Activated T-helper 1 cell treated with anti-CD3 and anti-CD28 coated beads, Interleukin-12 subunit alpha, Interleukin-12 subunit beta, Interleukin-2, Interleukin-4 antibody, amounts not matched to agents 30 ng/mL and 10 ng/mL and 1 ng/mL, durations not matched to agents 14 hours and 24 hours and 36 hours (primary cell): ENCODE measurements at regions not wholly inside any gene's neighbourhood (a gene's known extent, or its start where the extent isn't known, plus 50 kb on each side); places are given as distances from the start of the nearest gene placed in this dataset.
A peak's percentile ranks its signal among the peaks of the same experiment; 100 is the strongest.
"Not testable (repeated sequence)": the region's sequence is repeated elsewhere in the genome, so short reads cannot be mapped to it uniquely, and the experiment has no call there.

Source experiments
- DNase-seq: peaks from one replicate; pipeline ENCODE4 v3.0.0; 2021; ENCODE audit warnings: low spot score
- H3K27ac Mint-ChIP-seq: one replicate; pipeline ENCODE4 v1.8.0; 2021; ENCODE audit warnings: mild to moderate bottlenecking, mixed read lengths
- H3K27me3 Mint-ChIP-seq: one replicate; pipeline ENCODE4 v1.8.0; 2022; ENCODE audit warnings: mild to moderate bottlenecking, moderate library complexity, mixed read lengths; ENCODE audit not compliant: insufficient read depth
- H3K36me3 Mint-ChIP-seq: one replicate; pipeline ENCODE4 v1.8.0; 2021; ENCODE audit warnings: low read depth, mixed read lengths
- H3K4me1 Mint-ChIP-seq: one replicate; pipeline ENCODE4 v1.8.0; 2021; ENCODE audit warnings: low read depth, mixed read lengths
- H3K4me3 Mint-ChIP-seq: one replicate; pipeline ENCODE4 v1.8.0; 2021; ENCODE audit warnings: mild to moderate bottlenecking, moderate library complexity, mixed read lengths
- H3K9me3 Mint-ChIP-seq: one replicate; pipeline ENCODE4 v1.8.0; 2021; ENCODE audit warnings: mixed read lengths
- intact Hi-C: fragments of 100-400 bp; cut with micrococcal nuclease; formaldehyde crosslinking; loops from one replicate; pipeline ENCODE4 v1.15.1; 2024

- H3K27me3 Mint-ChIP-seq, result peaks cover 26% of the 10 kb centered on the region
- peaks cover under 1% of the 10 kb centered on the region for H3K9me3 Mint-ChIP-seq
- no peaks in the 10 kb centered on the region for H3K36me3 Mint-ChIP-seq
- intact Hi-C loops, result no loop called here
- peaks cover 7% of the 10 kb centered on the region for H3K4me1 Mint-ChIP-seq
- H3K27ac Mint-ChIP-seq, result no peak overlapping the region
- DNase-seq, result peak; percentile 40
- no peak overlapping the region for H3K4me3 Mint-ChIP-seq
These were observed 69.4 kb upstream of the EVL start for GRCh38 chr14:99995700-99996356.

DNA sequence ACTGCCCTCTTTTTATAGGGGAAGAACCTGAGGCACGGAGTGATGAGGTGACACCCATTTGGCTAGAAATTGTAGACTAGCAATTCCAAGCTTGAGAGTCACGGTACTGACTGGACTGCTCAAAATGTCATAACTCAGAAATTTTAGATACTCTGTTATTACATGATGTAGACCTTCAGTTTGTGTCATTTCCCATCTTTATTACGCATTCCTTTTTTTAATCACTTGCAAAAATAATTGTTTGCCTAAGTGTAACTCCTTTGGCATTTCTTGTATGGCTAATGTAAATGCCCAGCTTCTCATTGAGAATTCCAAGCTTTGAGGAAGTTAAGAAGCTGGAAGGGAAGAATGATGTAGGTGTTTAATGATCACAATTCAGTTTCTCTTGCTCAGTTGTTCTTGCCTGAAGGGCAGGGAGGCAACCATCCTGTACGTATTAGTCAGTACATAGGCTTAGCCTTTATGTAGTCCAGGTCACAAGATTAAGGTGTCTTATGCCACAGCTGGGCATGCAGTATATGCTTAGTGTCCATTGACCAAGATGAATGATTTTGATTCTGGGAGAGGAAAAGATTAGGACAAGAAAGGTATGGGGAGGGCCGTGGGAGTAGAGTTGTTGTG, 68.2 kb upstream of the EVL start:
- Mint-ChIP-seq H3K27ac (no peak overlapping the region), H3K9me3 (peaks cover 6% of the 10 kb centered on the region), H3K36me3 (no peaks in the 10 kb centered on the region), H3K4me3 (no peak overlapping the region), H3K4me1 (peaks cover 7% of the 10 kb centered on the region), H3K27me3 (peaks cover 20% of the 10 kb centered on the region)
- DNase-seq, result no peak
- intact Hi-C loops, result no loop called here

- H3K4me3 Mint-ChIP-seq, H3K36me3 Mint-ChIP-seq, intact Hi-C loops, DNase-seq, H3K27me3 Mint-ChIP-seq, H3K4me1 Mint-ChIP-seq, H3K27ac Mint-ChIP-seq: not testable (repeated sequence)
- H3K9me3 Mint-ChIP-seq, result peaks cover 16% of the 10 kb centered on the region
These were observed 64.8 kb upstream of the EVL start for GRCh38 chr14:100000398-100000797.

DNA sequence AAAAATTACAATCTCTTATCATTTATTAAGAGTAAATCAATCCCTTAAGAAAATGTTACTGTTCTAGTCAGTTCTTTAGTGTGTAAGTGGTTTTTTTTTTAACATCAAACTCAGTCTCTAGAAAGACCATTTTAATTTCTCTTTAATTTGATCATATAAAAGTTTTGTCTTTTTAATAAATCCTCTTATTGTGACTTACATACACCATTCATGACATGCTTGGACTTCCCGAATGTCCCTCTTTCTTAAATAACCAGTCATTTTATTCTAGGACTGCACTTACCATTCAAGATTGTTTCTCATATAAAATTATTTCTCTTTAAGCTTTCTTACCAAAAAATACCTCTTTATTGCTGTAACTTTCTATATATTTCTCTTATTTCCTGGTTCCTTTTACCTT, 60.8 kb upstream of the EVL start:
- Mint-ChIP-seq H3K36me3 (peaks cover 6% of the 10 kb centered on the region), H3K27me3 (peaks cover 4% of the 10 kb centered on the region), H3K4me1 (no peaks in the 10 kb centered on the region), H3K27ac (no peak overlapping the region), H3K9me3 (peaks cover 19% of the 10 kb centered on the region), H3K4me3 (no peak overlapping the region)
- intact Hi-C loops, result no loop called here
- DNase-seq, result no peak

- DNase-seq, result no peak
- peaks cover 13% of the 10 kb centered on the region for H3K9me3 Mint-ChIP-seq
- peaks cover 8% of the 10 kb centered on the region for H3K27me3 Mint-ChIP-seq
- intact Hi-C loops, result no loop called here
- peaks cover 2% of the 10 kb centered on the region for H3K4me1 Mint-ChIP-seq
- no peak overlapping the region for H3K4me3 Mint-ChIP-seq
- peaks cover 7% of the 10 kb centered on the region for H3K36me3 Mint-ChIP-seq
- H3K27ac Mint-ChIP-seq, result no peak overlapping the region
These were observed 58.0 kb upstream of the EVL start for GRCh38 chr14:100007254-100007653.

- H3K4me1 Mint-ChIP-seq, H3K36me3 Mint-ChIP-seq, DNase-seq, H3K4me3 Mint-ChIP-seq, H3K27me3 Mint-ChIP-seq, intact Hi-C loops, H3K27ac Mint-ChIP-seq, H3K9me3 Mint-ChIP-seq: not testable (repeated sequence)
These were observed 55.4 kb upstream of the EVL start for GRCh38 chr14:100009802-100010201.

- Mint-ChIP-seq H3K9me3 (peaks cover under 1% of the 10 kb centered on the region), H3K4me3 (no peak overlapping the region), H3K36me3 (peaks cover 3% of the 10 kb centered on the region), H3K27ac (no peak overlapping the region), H3K4me1 (peaks cover 9% of the 10 kb centered on the region), H3K27me3 (peaks cover 8% of the 10 kb centered on the region)
- intact Hi-C loops, result no loop called here
- no peak for DNase-seq
These were observed 54.5 kb upstream of the EVL start for GRCh38 chr14:100010679-100011078.

DNA sequence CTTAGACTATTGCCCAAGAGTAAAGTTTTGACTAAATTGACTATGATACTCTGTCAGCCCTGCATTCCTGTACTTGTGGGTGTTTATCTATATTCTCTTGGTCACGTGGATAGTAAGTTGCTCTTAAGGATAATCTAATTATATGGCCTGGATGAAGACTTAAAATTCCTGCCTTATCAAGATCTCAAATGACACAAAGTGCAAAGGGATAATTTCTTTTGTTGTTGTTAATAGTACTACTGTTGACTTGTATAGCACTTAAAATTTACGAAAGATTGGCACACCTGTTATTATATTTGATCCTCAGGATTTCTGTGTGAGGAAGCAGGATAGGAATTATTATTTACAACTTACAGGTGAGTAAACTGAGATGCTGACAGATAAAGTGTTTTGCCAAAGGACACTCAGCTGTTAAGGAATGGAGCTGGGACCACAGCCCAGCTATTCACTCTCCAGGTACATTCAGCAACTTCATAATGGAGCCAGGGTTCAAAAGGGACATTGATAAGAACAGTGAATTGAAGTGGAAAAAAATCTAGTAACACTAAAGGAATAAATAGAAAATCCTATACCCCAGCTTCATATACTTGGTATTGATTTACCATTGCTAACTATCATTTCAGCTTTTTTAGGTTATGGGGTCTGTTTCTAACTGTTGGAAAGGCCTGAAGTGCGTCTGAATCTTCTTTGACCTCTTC, 53.4 kb upstream of the EVL start:
- H3K9me3 Mint-ChIP-seq, result no peaks in the 10 kb centered on the region
- peaks cover 9% of the 10 kb centered on the region for H3K4me1 Mint-ChIP-seq
- H3K36me3 Mint-ChIP-seq, result peaks cover 3% of the 10 kb centered on the region
- no peak overlapping the region for H3K4me3 Mint-ChIP-seq
- intact Hi-C loops, result no loop called here
- no peak overlapping the region for H3K27ac Mint-ChIP-seq
- DNase-seq, result no peak
- peaks cover 8% of the 10 kb centered on the region for H3K27me3 Mint-ChIP-seq

DNA sequence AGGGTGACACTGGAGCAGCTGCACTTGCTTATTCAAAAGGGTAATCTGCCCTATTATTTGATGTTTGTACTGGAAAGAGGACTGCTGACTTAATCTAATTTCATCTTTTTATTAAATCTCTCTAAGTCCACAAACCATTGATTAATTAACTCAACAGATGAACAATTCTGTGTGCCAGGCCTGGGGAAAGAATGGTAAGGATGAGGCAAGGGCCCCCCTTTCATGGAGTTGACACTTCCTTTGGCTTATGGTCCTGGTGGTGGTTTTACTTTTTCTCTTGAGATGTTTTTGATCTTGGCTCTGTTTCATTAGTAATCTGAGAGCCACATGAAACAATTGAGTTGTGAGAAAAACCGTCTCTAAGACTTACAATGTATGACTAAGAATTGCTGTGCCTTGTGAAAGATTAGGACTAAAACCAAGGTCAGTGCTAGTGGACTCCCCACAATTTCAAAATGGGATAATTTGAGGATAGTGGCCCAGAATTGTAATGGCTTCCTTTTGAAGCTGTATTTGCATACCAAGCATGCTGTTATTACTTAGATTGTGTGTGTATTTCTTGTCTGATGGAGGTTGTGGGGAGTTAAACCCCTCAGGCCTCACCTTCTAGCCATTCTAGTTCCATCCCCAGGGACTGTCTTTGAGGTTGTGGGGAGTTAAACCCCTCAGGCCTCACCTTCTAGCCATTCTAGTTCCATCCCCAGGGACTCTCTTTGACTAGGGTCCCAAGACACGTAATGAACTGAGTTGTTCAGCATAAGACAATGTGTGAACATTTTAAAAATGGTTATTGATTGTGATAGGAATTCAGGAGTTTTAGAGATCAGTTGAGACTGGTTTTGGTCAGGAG, 52.5 kb upstream of the EVL start:
- Mint-ChIP-seq H3K27ac (no peak overlapping the region), H3K4me3 (no peak overlapping the region), H3K36me3 (peaks cover 3% of the 10 kb centered on the region), H3K9me3 (no peaks in the 10 kb centered on the region), H3K27me3 (peaks cover 8% of the 10 kb centered on the region), H3K4me1 (peaks cover 9% of the 10 kb centered on the region)
- DNase-seq, result no peak
- intact Hi-C loops, result no loop called here

GRCh38 chr14:100015251-100015655, 50.0 kb upstream of the EVL start:
- H3K9me3 Mint-ChIP-seq, result no peaks in the 10 kb centered on the region
- DNase-seq, result no peak
- peaks cover 9% of the 10 kb centered on the region for H3K4me1 Mint-ChIP-seq
- peaks cover 1% of the 10 kb centered on the region for H3K36me3 Mint-ChIP-seq
- H3K4me3 Mint-ChIP-seq, result no peak overlapping the region
- H3K27ac Mint-ChIP-seq, result no peak overlapping the region
- H3K27me3 Mint-ChIP-seq, result peaks cover 2% of the 10 kb centered on the region
- intact Hi-C loops, result no loop called here
